Adrenal gland (tissue), 5 donors: ENCODE measurements at regions not wholly inside any gene's neighbourhood (a gene's known extent, or its start where the extent isn't known, plus 50 kb on each side); places are given as distances from the start of the nearest gene placed in this dataset.

ENCODE experiments used
- CTCF ChIP-seq, 6 experiments: fragments of 450-650 bp in 4 of 6; fragments of 200-600 bp in 2 of 6; sonication (generic) in 1 of 6; IDR thresholded peaks; 1 replicate in 5 of 6; 2 replicates in 1 of 6; pipeline versions ENCODE4 v1.5.1 to v1.8.0; 2016 to 2021; ENCODE audit warnings: antibody characterized with exemption in 6 of 6, mild to moderate bottlenecking in 2 of 6, moderate library complexity in 1 of 6
- POLR2A ChIP-seq, 2 donors: fragments of 450-650 bp; IDR thresholded peaks; one replicate each; pipeline ENCODE4 v1.6.1; 2017; ENCODE audit warnings: antibody characterized with exemption in 2 of 2, mild to moderate bottlenecking in 2 of 2, moderate library complexity in 1 of 2
- donor health status: DM: no; HTN: no; CAD: no.

- TF ChIP-seq POLR2A (IDR thresholded peaks at IDR 0.05) = no peak
- TF ChIP-seq CTCF (IDR thresholded peaks at IDR 0.05) = no peak
These were observed 160.6 kb upstream of the ATP1B1 start for GRCh38 chr1:168945870-168946269.
